ENCODE measurements at regions not wholly inside any gene's neighbourhood (a gene's known extent, or its start where the extent isn't known, plus 50 kb on each side); places are given as distances from the start of the nearest gene placed in this dataset.
"Not testable (repeated sequence)": the region's sequence is repeated elsewhere in the genome, so short reads cannot be mapped to it uniquely, and the experiment has no call there.

DNA sequence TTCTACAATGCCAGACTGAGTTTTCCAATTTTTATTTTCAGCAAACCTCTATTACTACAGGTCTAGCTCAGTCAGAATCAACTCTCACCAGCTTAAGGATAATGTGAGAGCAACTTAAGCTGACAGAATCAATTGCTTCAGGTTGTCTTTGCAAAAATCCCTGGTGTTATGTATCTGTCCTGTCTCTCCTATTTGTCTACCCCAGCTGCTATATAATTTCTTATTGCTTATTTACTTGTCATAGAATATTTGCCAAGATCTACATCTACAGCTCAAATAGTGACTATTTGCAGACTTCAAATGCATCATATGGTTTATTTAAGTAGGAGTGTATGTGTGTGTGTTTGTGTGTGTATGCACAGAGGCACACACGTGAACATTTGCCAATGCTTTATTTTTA lies 54.1 kb downstream of the FOXG1 start:
- H3K4me3 ChIP-seq (ENCODE audit: extremely low read depth, insufficient read depth, low read length, poor library complexity, severe bottlenecking) = no peak overlapping the region
- H3K9me3 ChIP-seq (ENCODE audit: control insufficient read depth, low read length) = peaks cover 8% of the 10 kb centered on the region
- no peak overlapping the region for H3K27ac ChIP-seq (ENCODE audit: low read depth, low read length, severe bottlenecking)
- H3K4me1 ChIP-seq (ENCODE audit: control insufficient read depth, insufficient read depth, low read length, poor library complexity, severe bottlenecking) = no peaks in the 10 kb centered on the region
- no peaks in the 10 kb centered on the region for H3K36me3 ChIP-seq (ENCODE audit: control insufficient read depth, insufficient read depth, low read length)
- WGBS, 2 experiments (ENCODE audit: insufficient coverage in 2 of 2) = no CpG with 5 or more reads among the region's 1 CpG

DNA sequence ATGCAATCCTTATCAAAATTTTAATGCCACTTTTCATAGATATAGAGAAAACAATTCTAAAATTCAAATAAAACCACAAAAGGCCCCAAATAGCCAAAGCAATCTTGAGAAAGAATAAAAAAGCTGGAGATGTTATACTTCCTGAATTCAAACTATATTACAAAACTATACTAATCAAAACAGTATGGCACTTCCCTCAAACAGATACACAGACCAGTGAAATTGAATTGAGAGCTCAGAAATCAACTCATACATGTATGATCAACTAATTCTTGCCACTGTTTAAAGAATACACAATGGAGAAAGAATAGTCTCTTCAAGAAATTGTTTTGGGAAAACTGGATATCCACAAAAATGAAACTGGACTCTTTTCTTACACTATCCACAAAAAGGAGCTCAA lies 55.4 kb downstream of the FOXG1 start:
- Histone ChIP-seq H3K36me3 (ENCODE audit: control insufficient read depth, insufficient read depth, low read length) (no peaks in the 10 kb centered on the region), H3K4me1 (ENCODE audit: control insufficient read depth, insufficient read depth, low read length, poor library complexity, severe bottlenecking) (no peaks in the 10 kb centered on the region), H3K27ac (ENCODE audit: low read depth, low read length, severe bottlenecking) (no peak overlapping the region), H3K9me3 (ENCODE audit: control insufficient read depth, low read length) (peaks cover 8% of the 10 kb centered on the region), H3K4me3 (ENCODE audit: extremely low read depth, insufficient read depth, low read length, poor library complexity, severe bottlenecking) (no peak overlapping the region)

DNA sequence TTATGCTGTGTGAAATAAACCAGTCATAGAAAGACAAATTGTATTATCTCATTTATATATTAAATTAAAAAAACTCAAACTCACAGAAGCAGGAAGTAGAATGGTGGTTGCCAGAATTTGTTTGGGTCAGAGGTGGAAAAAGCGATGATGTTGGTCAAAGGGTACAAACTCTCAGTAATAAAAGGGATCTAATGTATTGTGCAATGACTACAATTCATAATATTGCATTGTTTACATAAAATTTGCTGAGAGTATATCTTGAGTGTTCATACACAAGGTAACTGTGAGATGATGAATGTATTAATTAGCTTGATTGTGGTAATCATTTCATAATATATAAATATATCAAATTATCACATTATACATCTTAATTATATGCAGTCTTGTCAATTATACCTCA lies 56.7 kb downstream of the FOXG1 start:
- WGBS, 2 experiments (ENCODE audit: insufficient coverage in 2 of 2) = no CpG with 5 or more reads among the region's 1 CpG
- Histone ChIP-seq H3K9me3 (ENCODE audit: control insufficient read depth, low read length) (peaks cover 8% of the 10 kb centered on the region), H3K36me3 (ENCODE audit: control insufficient read depth, insufficient read depth, low read length) (no peaks in the 10 kb centered on the region), H3K4me3 (ENCODE audit: extremely low read depth, insufficient read depth, low read length, poor library complexity, severe bottlenecking) (no peak overlapping the region), H3K27ac (ENCODE audit: low read depth, low read length, severe bottlenecking) (no peak overlapping the region), H3K4me1 (ENCODE audit: control insufficient read depth, insufficient read depth, low read length, poor library complexity, severe bottlenecking) (no peaks in the 10 kb centered on the region)

GRCh38 chr14:28830115-28830534 lies 63.5 kb downstream of the FOXG1 start:
- Histone ChIP-seq H3K4me3 (ENCODE audit: extremely low read depth, insufficient read depth, low read length, poor library complexity, severe bottlenecking) (no peak overlapping the region), H3K27ac (ENCODE audit: low read depth, low read length, severe bottlenecking) (no peak overlapping the region), H3K36me3 (ENCODE audit: control insufficient read depth, insufficient read depth, low read length) (no peaks in the 10 kb centered on the region), H3K4me1 (ENCODE audit: control insufficient read depth, insufficient read depth, low read length, poor library complexity, severe bottlenecking) (no peaks in the 10 kb centered on the region), H3K9me3 (ENCODE audit: control insufficient read depth, low read length) (no peaks in the 10 kb centered on the region)
- 86 to 98% methylated on average over 6 to 9 of the region's 22 CpGs for WGBS, 2 experiments (ENCODE audit: insufficient coverage in 2 of 2)

- Histone ChIP-seq H3K9me3 (ENCODE audit: control insufficient read depth, low read length) (no peaks in the 10 kb centered on the region), H3K4me1 (ENCODE audit: control insufficient read depth, insufficient read depth, low read length, poor library complexity, severe bottlenecking) (no peaks in the 10 kb centered on the region), H3K27ac (ENCODE audit: low read depth, low read length, severe bottlenecking) (no peak overlapping the region), H3K4me3 (ENCODE audit: extremely low read depth, insufficient read depth, low read length, poor library complexity, severe bottlenecking) (no peak overlapping the region), H3K36me3 (ENCODE audit: control insufficient read depth, insufficient read depth, low read length) (no peaks in the 10 kb centered on the region)
- WGBS, 2 experiments (ENCODE audit: insufficient coverage in 2 of 2) = 100% methylated on average over 1 of the region's 3 CpGs; no CpG with 5 or more reads in 1 of the 2 experiments
Measured at GRCh38 chr14:28831126-28831525, 64.5 kb downstream of the FOXG1 start.

- H3K4me3 ChIP-seq (ENCODE audit: extremely low read depth, insufficient read depth, low read length, poor library complexity, severe bottlenecking); H3K27ac ChIP-seq (ENCODE audit: low read depth, low read length, severe bottlenecking): not testable (repeated sequence)
- WGBS, 2 experiments (ENCODE audit: insufficient coverage in 2 of 2) = 94 to 100% methylated on average over 5 of the region's 5 CpGs
Measured at GRCh38 chr14:28842569-28842968, 76.0 kb downstream of the FOXG1 start.

DNA sequence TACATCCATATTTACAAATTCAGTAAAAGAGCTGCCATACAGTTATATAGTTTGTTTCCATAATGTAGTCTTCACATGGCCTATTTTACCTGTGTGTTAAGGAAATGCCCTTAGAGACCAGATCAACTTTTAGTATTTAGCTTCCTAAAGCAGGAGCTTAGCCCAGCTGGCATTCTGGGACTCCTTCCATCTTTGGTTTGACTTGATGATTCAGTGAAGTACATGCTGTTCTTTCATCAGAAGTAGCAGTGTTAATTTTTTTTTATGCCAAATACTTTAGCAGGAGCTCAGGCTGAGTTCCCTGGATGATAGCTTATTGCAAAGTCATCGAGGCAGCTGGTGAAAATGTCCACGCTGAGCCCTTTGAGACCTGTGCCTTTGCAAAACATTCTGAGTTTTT lies 101.0 kb downstream of the FOXG1 start:
- 91 to 100% methylated on average over 2 of the region's 2 CpGs for whole genome bisulfite sequencing, 2 experiments (ENCODE audit: insufficient coverage in 2 of 2)

More at GRCh38 chr14:28842569-28842968, 76.0 kb downstream of the FOXG1 start:
- H3K4me1 ChIP-seq (ENCODE audit: control insufficient read depth, insufficient read depth, low read length, poor library complexity, severe bottlenecking); H3K9me3 ChIP-seq (ENCODE audit: control insufficient read depth, low read length); H3K36me3 ChIP-seq (ENCODE audit: control insufficient read depth, insufficient read depth, low read length): not testable (repeated sequence)

DNA sequence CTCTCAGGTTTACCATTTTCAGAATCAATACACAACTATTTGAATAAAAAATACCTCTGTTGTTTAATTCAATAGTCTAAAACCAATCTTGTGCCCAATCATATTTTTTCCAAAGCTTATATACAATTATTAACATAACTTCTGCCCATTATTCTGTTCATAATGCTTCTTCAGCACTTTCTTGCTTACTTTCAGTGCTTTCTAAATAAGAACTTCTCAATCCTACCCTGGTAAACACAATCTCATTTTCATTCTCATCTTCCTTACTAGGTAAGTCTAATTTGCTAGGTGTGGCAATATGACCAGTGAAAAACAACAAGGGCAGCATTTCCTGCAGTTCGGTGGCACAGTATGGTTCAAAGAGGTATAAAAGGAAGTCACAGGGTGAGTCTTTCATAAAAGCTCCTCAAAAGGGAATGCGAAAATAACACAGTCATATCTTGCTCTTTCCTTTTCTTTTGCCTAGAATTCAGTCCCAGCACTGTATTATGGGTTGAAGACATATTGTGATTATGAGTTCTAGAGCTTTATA lies 103.5 kb downstream of the FOXG1 start:
- H3K4me1 ChIP-seq (ENCODE audit: control insufficient read depth, insufficient read depth, low read length, poor library complexity, severe bottlenecking) = no peaks in the 10 kb centered on the region
- no peak overlapping the region for H3K4me3 ChIP-seq (ENCODE audit: extremely low read depth, insufficient read depth, low read length, poor library complexity, severe bottlenecking)
- H3K9me3 ChIP-seq (ENCODE audit: control insufficient read depth, low read length) = no peaks in the 10 kb centered on the region
- 89 to 90% methylated on average over 1 to 2 of the region's 2 CpGs for WGBS, 2 experiments (ENCODE audit: insufficient coverage in 2 of 2)
- no peak overlapping the region for H3K27ac ChIP-seq (ENCODE audit: low read depth, low read length, severe bottlenecking)
- H3K36me3 ChIP-seq (ENCODE audit: control insufficient read depth, insufficient read depth, low read length) = no peaks in the 10 kb centered on the region

More for the DNA sequence above, 101.0 kb downstream of the FOXG1 start:
- Histone ChIP-seq H3K27ac (ENCODE audit: low read depth, low read length, severe bottlenecking) (no peak overlapping the region), H3K4me1 (ENCODE audit: control insufficient read depth, insufficient read depth, low read length, poor library complexity, severe bottlenecking) (no peaks in the 10 kb centered on the region), H3K9me3 (ENCODE audit: control insufficient read depth, low read length) (no peaks in the 10 kb centered on the region), H3K36me3 (ENCODE audit: control insufficient read depth, insufficient read depth, low read length) (no peaks in the 10 kb centered on the region), H3K4me3 (ENCODE audit: extremely low read depth, insufficient read depth, low read length, poor library complexity, severe bottlenecking) (no peak overlapping the region)

DNA sequence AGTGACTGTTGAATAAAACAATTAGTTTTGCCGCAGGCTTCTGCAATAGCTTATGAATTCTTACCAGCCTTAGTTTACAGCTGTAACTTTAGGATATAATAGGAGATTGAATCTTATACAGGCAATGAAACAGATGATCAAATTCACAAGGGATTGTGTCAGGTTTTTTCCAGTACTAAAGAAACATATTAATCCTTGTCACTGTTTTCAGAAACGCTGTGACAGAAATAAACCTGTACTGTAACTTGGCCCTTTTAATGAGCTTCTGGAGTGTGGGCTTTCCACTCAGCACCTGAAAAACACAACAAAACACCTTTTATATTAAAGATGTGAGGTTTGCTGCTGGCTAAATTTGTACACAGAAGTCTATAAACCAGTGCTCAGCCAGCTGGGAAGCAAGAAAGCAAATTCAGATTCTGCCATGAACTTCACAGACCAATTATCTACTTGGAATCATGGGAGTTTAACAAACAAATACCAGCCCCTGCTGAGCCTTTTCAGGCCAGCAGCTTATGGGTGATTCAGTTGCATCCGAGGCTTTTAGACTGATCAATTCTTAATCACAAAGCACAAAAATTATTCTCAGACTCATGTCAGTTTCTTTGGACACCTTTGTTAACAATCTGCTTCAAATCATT lies 109.5 kb downstream of the FOXG1 start:
- H3K4me3 ChIP-seq (ENCODE audit: extremely low read depth, insufficient read depth, low read length, poor library complexity, severe bottlenecking) = no peak overlapping the region
- H3K27ac ChIP-seq (ENCODE audit: low read depth, low read length, severe bottlenecking) = no peak overlapping the region
- no peaks in the 10 kb centered on the region for H3K36me3 ChIP-seq (ENCODE audit: control insufficient read depth, insufficient read depth, low read length)
- WGBS, 2 experiments (ENCODE audit: insufficient coverage in 2 of 2) = 56 to 61% methylated on average over 2 of the region's 3 CpGs
- no peaks in the 10 kb centered on the region for H3K4me1 ChIP-seq (ENCODE audit: control insufficient read depth, insufficient read depth, low read length, poor library complexity, severe bottlenecking)
- no peaks in the 10 kb centered on the region for H3K9me3 ChIP-seq (ENCODE audit: control insufficient read depth, low read length)

- 86 to 88% methylated on average over 3 of the region's 4 CpGs for WGBS, 2 experiments (ENCODE audit: insufficient coverage in 2 of 2)
- no peak overlapping the region for H3K4me3 ChIP-seq (ENCODE audit: extremely low read depth, insufficient read depth, low read length, poor library complexity, severe bottlenecking)
- H3K4me1 ChIP-seq (ENCODE audit: control insufficient read depth, insufficient read depth, low read length, poor library complexity, severe bottlenecking) = no peaks in the 10 kb centered on the region
- no peaks in the 10 kb centered on the region for H3K9me3 ChIP-seq (ENCODE audit: control insufficient read depth, low read length)
- H3K36me3 ChIP-seq (ENCODE audit: control insufficient read depth, insufficient read depth, low read length) = no peaks in the 10 kb centered on the region
- no peak overlapping the region for H3K27ac ChIP-seq (ENCODE audit: low read depth, low read length, severe bottlenecking)
Measured at GRCh38 chr14:28876572-28876945, 110.0 kb downstream of the FOXG1 start.

GRCh38 chr14:28877923-28878322 lies 111.3 kb downstream of the FOXG1 start:
- H3K27ac ChIP-seq (ENCODE audit: low read depth, low read length, severe bottlenecking) = no peak overlapping the region
- H3K36me3 ChIP-seq (ENCODE audit: control insufficient read depth, insufficient read depth, low read length) = no peaks in the 10 kb centered on the region
- H3K4me1 ChIP-seq (ENCODE audit: control insufficient read depth, insufficient read depth, low read length, poor library complexity, severe bottlenecking) = no peaks in the 10 kb centered on the region
- no peak overlapping the region for H3K4me3 ChIP-seq (ENCODE audit: extremely low read depth, insufficient read depth, low read length, poor library complexity, severe bottlenecking)
- H3K9me3 ChIP-seq (ENCODE audit: control insufficient read depth, low read length) = no peaks in the 10 kb centered on the region

Measured in mesodermal cell (in vitro differentiated cells).